HEK293 (cell line): ENCODE measurements at regions not wholly inside any gene's neighbourhood (a gene's known extent, or its start where the extent isn't known, plus 50 kb on each side); places are given as distances from the start of the nearest gene placed in this dataset.

Experiments
- CTCF ChIA-PET: fragments of 350-600 bp; formaldehyde crosslinking; extraction: SDS; loops from one replicate; lab custom pipeline; 2021; ENCODE audit warnings: antibody characterized with exemption; lab: Yijun Ruan, JAX
- POLR2A ChIA-PET: fragments of 300-600 bp; formaldehyde crosslinking; extraction: SDS; loops from one replicate; lab custom pipeline; 2020; ENCODE audit warnings: antibody characterized with exemption, inconsistent platforms; lab: Yijun Ruan, JAX
- H3K27ac ChIP-seq: fragments of 200-500 bp; sonication (Bioruptor generic); 2 replicates; pipeline ENCODE4 v1.5.1; 2014; ENCODE audit warnings: low read depth, low read length, control low read depth, inconsistent platforms; ENCODE audit errors: extremely low read depth
- H3K36me3 ChIP-seq, 2 experiments: fragments of 200-500 bp in 1 of 2; sonication (Bioruptor generic) in 1 of 2; 1 replicate in 1 of 2; 2 replicates in 1 of 2; pipeline ENCODE4 v1.5.1; 2014 to 2017; ENCODE audit warnings: inconsistent platforms in 2 of 2, low read length in 2 of 2; ENCODE audit not compliant: control insufficient read depth in 2 of 2, insufficient read depth in 1 of 2
- H3K4me1 ChIP-seq: fragments of 200-500 bp; sonication (Bioruptor generic); 2 replicates; pipeline ENCODE4 v1.5.1; 2014; ENCODE audit warnings: mild to moderate bottlenecking, low read length, inconsistent platforms; ENCODE audit not compliant: control insufficient read depth, insufficient read depth
- H3K4me3 ChIP-seq: 2 replicates; pipeline ENCODE4 v1.5.1; 2011; ENCODE audit warnings: low read depth, mild to moderate bottlenecking, control low read depth, low read length, moderate library complexity
- H3K9me3 ChIP-seq: fragments of 200-500 bp; sonication (Bioruptor generic); 2 replicates; pipeline ENCODE4 v1.5.1; 2014; ENCODE audit warnings: low read depth, low read length, inconsistent platforms; ENCODE audit not compliant: control insufficient read depth, insufficient read depth
- GLI4 ChIP-seq: fragments of 450-650 bp; formaldehyde crosslinking; IDR thresholded peaks from 2 replicates; pipeline ENCODE4 v1.5.1; 2016; ENCODE audit warnings: missing biosample characterization, missing genetic modification characterization
- MEIS1 ChIP-seq: sonication (generic); formaldehyde crosslinking; IDR thresholded peaks from 2 replicates; pipeline ENCODE4 v1.8.1; 2022; ENCODE audit warnings: missing genetic modification reagents, mild to moderate bottlenecking, borderline replicate concordance
- MYNN ChIP-seq: fragments of 450-650 bp; formaldehyde crosslinking; IDR thresholded peaks from 2 replicates; pipeline ENCODE4 v1.5.1; 2016; ENCODE audit warnings: missing biosample characterization, missing genetic modification characterization, borderline replicate concordance
- SCRT1 ChIP-seq: fragments of 450-650 bp; formaldehyde crosslinking; IDR thresholded peaks from 2 replicates; pipeline ENCODE4 v1.5.1; 2016; ENCODE audit warnings: missing biosample characterization, missing genetic modification characterization, borderline replicate concordance
- SETDB1 ChIP-seq: IDR thresholded peaks from one replicate; pipeline ENCODE4 v1.6.1; 2017; ENCODE audit warnings: mild to moderate bottlenecking, low read length, moderate library complexity, mixed read lengths; ENCODE audit not compliant: insufficient read length
- TRIM28 ChIP-seq: IDR thresholded peaks from 2 replicates; pipeline ENCODE4 v1.6.1; 2011; ENCODE audit warnings: low read length, control low read depth, borderline replicate concordance
- ZBTB11 ChIP-seq: fragments of 450-650 bp; formaldehyde crosslinking; conservative IDR thresholded peaks from 2 replicates; pipeline ENCODE4 v1.5.1; 2016; ENCODE audit warnings: low read depth, missing biosample characterization, missing genetic modification characterization
- ZBTB20 ChIP-seq: fragments of 450-650 bp; formaldehyde crosslinking; IDR thresholded peaks from 2 replicates; pipeline ENCODE4 v1.5.1; 2016; ENCODE audit warnings: missing biosample characterization, missing genetic modification characterization
- ZBTB44 ChIP-seq: fragments of 450-650 bp; IDR thresholded peaks from 2 replicates; pipeline ENCODE4 v1.5.1; 2018; ENCODE audit warnings: missing biosample characterization, mild to moderate bottlenecking, missing genetic modification characterization
- ZNF121 ChIP-seq: fragments of 450-650 bp; formaldehyde crosslinking; IDR thresholded peaks from 2 replicates; pipeline ENCODE4 v1.5.1; 2016; ENCODE audit warnings: missing biosample characterization, missing genetic modification characterization
- ZNF133 ChIP-seq: fragments of 450-650 bp; formaldehyde crosslinking; IDR thresholded peaks from 2 replicates; pipeline ENCODE4 v1.5.1; 2016; ENCODE audit warnings: missing biosample characterization, missing genetic modification characterization
- ZNF148 ChIP-seq: fragments of 450-650 bp; formaldehyde crosslinking; IDR thresholded peaks from 2 replicates; pipeline ENCODE4 v1.5.0; 2017; ENCODE audit warnings: missing biosample characterization, missing genetic modification characterization, borderline replicate concordance
- ZNF157 ChIP-seq: fragments of 450-650 bp; formaldehyde crosslinking; IDR thresholded peaks from 2 replicates; pipeline ENCODE4 v1.5.1; 2016; ENCODE audit warnings: missing biosample characterization, missing genetic modification characterization
- ZNF202 ChIP-seq: fragments of 450-650 bp; formaldehyde crosslinking; IDR thresholded peaks from 2 replicates; pipeline ENCODE4 v1.5.1; 2016; ENCODE audit warnings: missing biosample characterization, missing genetic modification characterization, borderline replicate concordance
- ZNF221 ChIP-seq: fragments of 450-650 bp; formaldehyde crosslinking; IDR thresholded peaks from 2 replicates; pipeline ENCODE4 v1.5.1; 2017; ENCODE audit warnings: missing biosample characterization, missing genetic modification characterization, borderline replicate concordance
- ZNF23 ChIP-seq: fragments of 450-650 bp; formaldehyde crosslinking; IDR thresholded peaks from 2 replicates; pipeline ENCODE4 v1.5.1; 2016; ENCODE audit warnings: missing biosample characterization, missing genetic modification characterization, borderline replicate concordance
- ZNF362 ChIP-seq: fragments of 450-650 bp; formaldehyde crosslinking; IDR thresholded peaks from 2 replicates; pipeline ENCODE4 v1.5.1; 2016; ENCODE audit warnings: missing biosample characterization, missing genetic modification characterization
- ZNF488 ChIP-seq: fragments of 450-650 bp; formaldehyde crosslinking; IDR thresholded peaks from 2 replicates; pipeline ENCODE4 v1.5.1; 2016; ENCODE audit warnings: missing biosample characterization, missing genetic modification characterization
- ZNF510 ChIP-seq: fragments of 450-650 bp; formaldehyde crosslinking; IDR thresholded peaks from 2 replicates; pipeline ENCODE4 v1.5.1; 2018; ENCODE audit warnings: mild to moderate bottlenecking, missing genetic modification characterization, missing biosample characterization; ENCODE audit not compliant: insufficient replicate concordance
- ZNF521 ChIP-seq: fragments of 450-650 bp; formaldehyde crosslinking; IDR thresholded peaks from 2 replicates; pipeline ENCODE4 v1.5.1; 2017; ENCODE audit warnings: missing biosample characterization, mild to moderate bottlenecking, missing genetic modification characterization
- ZNF600 ChIP-seq: fragments of 450-650 bp; formaldehyde crosslinking; IDR thresholded peaks from 2 replicates; pipeline ENCODE4 v1.5.1; 2016; ENCODE audit warnings: missing biosample characterization, missing genetic modification characterization
- ZNF624 ChIP-seq: fragments of 450-650 bp; formaldehyde crosslinking; IDR thresholded peaks from 2 replicates; pipeline ENCODE4 v1.5.1; 2017; ENCODE audit warnings: missing biosample characterization, missing genetic modification characterization
- ZNF776 ChIP-seq: fragments of 450-650 bp; formaldehyde crosslinking; IDR thresholded peaks from 2 replicates; pipeline ENCODE4 v1.5.0; 2017; ENCODE audit warnings: missing biosample characterization, missing genetic modification characterization, borderline replicate concordance
- ZNF777 ChIP-seq: fragments of 450-650 bp; formaldehyde crosslinking; IDR thresholded peaks from 2 replicates; pipeline ENCODE4 v1.5.1; 2017; ENCODE audit warnings: missing biosample characterization, missing genetic modification characterization, borderline replicate concordance
- ZNF843 ChIP-seq: fragments of 450-650 bp; formaldehyde crosslinking; IDR thresholded peaks from 2 replicates; pipeline ENCODE4 v1.5.1; 2016; ENCODE audit warnings: missing biosample characterization, missing genetic modification characterization
- ZSCAN16 ChIP-seq: fragments of 450-650 bp; formaldehyde crosslinking; IDR thresholded peaks from 2 replicates; pipeline ENCODE4 v1.5.1; 2016; ENCODE audit warnings: missing biosample characterization, missing genetic modification characterization
- ZSCAN23 ChIP-seq: fragments of 450-650 bp; formaldehyde crosslinking; IDR thresholded peaks from 2 replicates; pipeline ENCODE4 v1.5.1; 2016; ENCODE audit warnings: missing biosample characterization, missing genetic modification characterization
- ZXDB ChIP-seq: fragments of 450-650 bp; formaldehyde crosslinking; IDR thresholded peaks from 2 replicates; pipeline ENCODE4 v1.5.1; 2016; ENCODE audit warnings: missing biosample characterization, missing genetic modification characterization

- ChIA-PET CTCF (interaction anchor here (0.6 kb wide), 1 partner anchor 253 kb away, joined by 3 read pairs; no protein-coding TSS in a partner anchor), POLR2A (no interaction called here)
- Histone ChIP-seq H3K4me3 (no peak overlapping the region), H3K36me3 (no peaks in the 10 kb centered on the region), H3K9me3 (no peaks in the 10 kb centered on the region), H3K4me1 (no peaks in the 10 kb centered on the region), H3K27ac (no peak overlapping the region)
- no peak for TF ChIP-seq ZNF600 (tag by site-specific recombination)
- TF ChIP-seq ZNF202 (tag by site-specific recombination): no peak
- no peak for TF ChIP-seq ZNF157 (tag by site-specific recombination)
- no peak for TF ChIP-seq ZNF148 (tag by site-specific recombination)
- TF ChIP-seq ZNF624 (tag by site-specific recombination): no peak
- TF ChIP-seq ZNF362 (tag by site-specific recombination): no peak
- no peak for TF ChIP-seq ZNF221
- no peak for TF ChIP-seq ZNF488 (tag by site-specific recombination)
- no peak for TF ChIP-seq ZBTB44
- no peak for TF ChIP-seq MYNN (tag by site-specific recombination)
- no peak for TF ChIP-seq SCRT1 (tag by site-specific recombination)
- TF ChIP-seq ZNF121 (tag by site-specific recombination): no peak
- no peak for TF ChIP-seq ZNF133 (tag by site-specific recombination)
- no peak for TF ChIP-seq MEIS1 (CRISPR knock-in tag)
- no peak for TF ChIP-seq ZNF23
- no peak for TF ChIP-seq ZSCAN16 (tag by site-specific recombination)
- no peak for TF ChIP-seq ZNF521
- TF ChIP-seq ZSCAN23 (tag by site-specific recombination): no peak
- no peak for TF ChIP-seq TRIM28
These were observed 67.4 kb downstream of the VCX2 start for GRCh38 chrX:8103655-8104054.

GRCh38 chrX:8091510-8091909, 79.6 kb downstream of the VCX2 start:
- no peaks in the 10 kb centered on the region for H3K9me3 ChIP-seq
- CTCF ChIA-PET: no interaction called here
- H3K4me1 ChIP-seq: no peaks in the 10 kb centered on the region
- POLR2A ChIA-PET: no interaction called here
- no peak overlapping the region for H3K27ac ChIP-seq
- no peaks in the 10 kb centered on the region for H3K36me3 ChIP-seq
- H3K4me3 ChIP-seq: no peak overlapping the region
- TF ChIP-seq ZNF157 (tag by site-specific recombination) (no peak), ZNF776 (tag by site-specific recombination) (no peak), SETDB1 (no peak), ZXDB (tag by site-specific recombination) (no peak), GLI4 (tag by site-specific recombination) (no peak), ZNF510 (tag by site-specific recombination) (no peak), ZNF777 (tag by site-specific recombination) (no peak), TRIM28 (no peak), ZBTB20 (tag by site-specific recombination) (no peak), ZNF843 (tag by site-specific recombination) (no peak), ZBTB11 (tag by site-specific recombination) (no peak)
